ENCODE measurements at regions not wholly inside any gene's neighbourhood (a gene's known extent, or its start where the extent isn't known, plus 50 kb on each side); places are given as distances from the start of the nearest gene placed in this dataset.

- TF ChIP-seq, protein P1, sequence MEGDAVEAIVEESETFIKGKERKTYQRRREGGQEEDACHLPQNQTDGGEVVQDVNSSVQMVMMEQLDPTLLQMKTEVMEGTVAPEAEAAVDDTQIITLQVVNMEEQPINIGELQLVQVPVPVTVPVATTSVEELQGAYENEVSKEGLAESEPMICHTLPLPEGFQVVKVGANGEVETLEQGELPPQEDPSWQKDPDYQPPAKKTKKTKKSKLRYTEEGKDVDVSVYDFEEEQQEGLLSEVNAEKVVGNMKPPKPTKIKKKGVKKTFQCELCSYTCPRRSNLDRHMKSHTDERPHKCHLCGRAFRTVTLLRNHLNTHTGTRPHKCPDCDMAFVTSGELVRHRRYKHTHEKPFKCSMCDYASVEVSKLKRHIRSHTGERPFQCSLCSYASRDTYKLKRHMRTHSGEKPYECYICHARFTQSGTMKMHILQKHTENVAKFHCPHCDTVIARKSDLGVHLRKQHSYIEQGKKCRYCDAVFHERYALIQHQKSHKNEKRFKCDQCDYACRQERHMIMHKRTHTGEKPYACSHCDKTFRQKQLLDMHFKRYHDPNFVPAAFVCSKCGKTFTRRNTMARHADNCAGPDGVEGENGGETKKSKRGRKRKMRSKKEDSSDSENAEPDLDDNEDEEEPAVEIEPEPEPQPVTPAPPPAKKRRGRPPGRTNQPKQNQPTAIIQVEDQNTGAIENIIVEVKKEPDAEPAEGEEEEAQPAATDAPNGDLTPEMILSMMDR (IDR thresholded peaks at IDR 0.05) = no peak
- TF ChIP-seq POLR2A (IDR thresholded peaks at IDR 0.05) = no peak
These were observed 303.5 kb downstream of the KLF6 start for GRCh38 chr10:3481496-3481895.

Measured in stomach (tissue), 4 donors.